Activated CD8-positive, alpha-beta memory T cell treated with anti-CD3 and anti-CD28 coated beads, Interleukin-2, amount 50 U/mL, for 1 hour (primary cell): ENCODE measurements at regions not wholly inside any gene's neighbourhood (a gene's known extent, or its start where the extent isn't known, plus 50 kb on each side); places are given as distances from the start of the nearest gene placed in this dataset.
"Not testable (repeated sequence)": the region's sequence is repeated elsewhere in the genome, so short reads cannot be mapped to it uniquely, and the experiment has no call there.

Experiments
- DNase-seq: peaks from one replicate; pipeline ENCODE4 v3.0.0-alpha.2; 2020; ENCODE audit errors: extremely low read depth

DNA sequence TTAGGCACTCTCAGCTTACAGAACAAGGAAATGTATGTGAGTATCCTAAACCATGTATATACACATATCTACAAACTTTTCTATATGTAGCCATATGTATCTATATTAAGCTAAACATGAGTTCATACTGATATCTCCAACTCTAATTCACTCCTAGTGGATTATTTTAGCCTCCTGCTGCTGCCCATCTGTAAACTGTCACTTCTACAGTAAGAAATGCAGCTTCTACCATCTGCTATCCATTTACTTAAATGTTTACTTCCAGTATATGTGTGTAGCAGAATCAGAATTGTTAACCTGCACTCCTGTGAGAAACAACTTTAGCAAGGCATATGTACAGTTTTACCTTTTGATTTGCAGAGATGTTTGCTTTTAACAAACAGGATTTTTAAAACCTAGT, 478.5 kb upstream of the CBLB start:
- no peak for DNase-seq

DNA sequence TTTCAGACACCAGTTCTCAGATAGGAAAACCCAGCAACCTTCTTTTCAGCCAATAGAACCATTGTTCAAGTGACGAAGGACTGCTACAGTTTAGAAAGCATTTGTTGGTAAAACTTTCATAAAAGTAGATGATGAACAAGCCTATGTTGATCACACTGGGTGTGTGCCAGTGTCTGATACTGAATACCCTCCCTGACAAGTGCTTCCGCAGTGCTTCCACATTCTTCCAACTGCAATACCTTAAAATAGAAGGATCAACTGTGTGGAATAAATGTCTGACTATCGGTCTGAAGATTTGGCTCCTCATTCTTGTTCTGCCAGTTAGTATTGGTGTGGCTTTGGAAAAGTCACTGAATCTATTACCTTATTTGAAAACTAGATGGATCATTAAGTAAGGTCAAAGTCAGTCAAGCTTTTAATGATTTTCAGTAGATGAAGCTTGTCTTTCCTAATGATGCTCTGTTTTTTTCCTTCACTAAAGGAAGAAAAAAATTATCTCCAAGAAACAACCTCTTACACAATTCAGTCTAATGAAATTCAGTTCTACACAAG, 479.4 kb upstream of the CBLB start:
- DNase-seq, result no peak

DNA sequence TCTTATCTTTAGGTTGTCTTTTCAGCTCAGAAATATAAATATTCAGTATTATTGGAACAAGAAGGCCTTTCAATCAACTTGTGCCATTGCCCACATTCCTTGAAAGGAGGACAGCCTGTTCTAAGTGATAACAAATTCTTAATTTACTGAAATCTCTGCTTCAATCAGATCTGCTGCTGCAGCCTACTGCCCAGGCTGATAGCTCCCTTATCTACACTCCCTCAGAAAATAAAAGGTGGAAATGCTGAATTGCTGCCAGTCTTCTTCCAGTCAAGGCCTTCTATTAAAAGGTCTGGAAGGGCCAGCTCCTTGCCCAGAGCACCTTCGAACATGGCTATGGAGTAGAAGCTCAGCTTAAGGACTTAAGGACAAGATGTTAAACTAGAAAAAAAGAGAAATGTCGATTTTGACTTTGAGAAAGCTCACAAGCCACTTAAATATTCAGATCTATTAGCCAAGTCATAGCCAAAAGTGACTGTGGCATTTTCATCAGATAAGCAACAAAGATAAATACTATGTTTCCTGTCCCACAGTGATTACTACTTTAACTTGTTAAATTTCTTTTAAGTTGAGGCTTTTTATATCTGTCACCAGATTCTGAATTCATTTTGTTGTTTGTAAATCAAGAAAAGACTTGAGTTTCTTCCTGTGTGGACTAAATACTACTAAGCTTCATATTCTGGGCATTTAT, 480.5 kb upstream of the CBLB start:
- no peak for DNase-seq

DNA sequence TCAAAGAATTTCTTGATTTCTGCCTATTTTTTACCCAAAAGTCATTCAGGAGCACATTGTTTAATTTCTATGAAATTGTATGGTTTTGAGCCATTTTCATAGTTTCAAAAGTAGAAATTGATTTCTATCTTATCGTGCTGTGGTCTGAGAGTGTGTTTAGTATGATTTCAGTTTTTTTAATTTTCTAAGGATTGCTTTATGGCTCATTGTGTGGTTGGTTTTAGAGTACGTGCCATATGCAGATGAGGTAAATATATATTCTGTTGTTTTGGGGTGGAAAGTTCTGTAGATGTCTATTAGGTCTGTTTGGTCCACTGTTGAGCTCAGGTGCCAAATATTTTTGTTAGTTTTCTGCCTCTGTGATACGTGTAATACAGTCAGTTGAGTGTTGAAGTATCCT, 487.1 kb upstream of the CBLB start:
- no peak for DNase-seq

DNA sequence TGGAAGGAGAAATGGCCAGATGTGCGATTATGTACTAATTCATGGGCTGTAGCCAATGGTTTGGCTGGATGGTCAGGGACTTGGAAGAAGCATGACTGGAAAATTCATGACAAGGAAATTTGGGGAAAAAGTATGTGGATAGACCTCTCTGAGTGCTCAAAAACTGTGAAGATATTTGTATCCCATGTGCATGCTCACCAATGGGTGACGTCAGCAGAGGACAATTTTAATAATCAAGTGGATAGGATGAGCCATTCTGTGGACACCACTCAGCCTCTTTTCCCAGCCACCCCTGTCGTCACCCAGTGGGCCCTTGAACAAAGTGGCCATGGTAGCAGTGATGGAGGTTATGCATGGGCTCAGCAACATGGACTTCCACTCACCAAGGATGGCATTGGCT, 490.9 kb upstream of the CBLB start:
- DNase-seq, result no peak

DNA sequence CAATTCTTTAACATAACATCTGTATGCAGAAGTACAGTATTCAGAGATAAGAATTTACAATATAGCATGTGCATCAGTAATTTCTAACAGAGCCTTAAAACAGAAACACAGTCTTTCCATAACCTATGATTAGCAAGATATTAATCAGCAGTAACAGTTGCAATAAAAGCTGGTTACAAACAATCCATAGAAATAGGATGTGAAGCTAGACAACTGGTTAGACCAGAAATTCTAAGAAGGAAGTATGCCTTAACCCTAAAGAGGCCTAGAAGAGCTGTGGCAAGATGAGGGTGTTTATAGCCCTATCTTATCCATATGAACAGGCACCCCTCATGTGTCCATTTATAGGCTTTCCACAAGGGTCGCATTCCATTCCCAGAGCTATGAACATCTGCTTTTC, 492.1 kb upstream of the CBLB start:
- DNase-seq, result not testable (repeated sequence)

DNA sequence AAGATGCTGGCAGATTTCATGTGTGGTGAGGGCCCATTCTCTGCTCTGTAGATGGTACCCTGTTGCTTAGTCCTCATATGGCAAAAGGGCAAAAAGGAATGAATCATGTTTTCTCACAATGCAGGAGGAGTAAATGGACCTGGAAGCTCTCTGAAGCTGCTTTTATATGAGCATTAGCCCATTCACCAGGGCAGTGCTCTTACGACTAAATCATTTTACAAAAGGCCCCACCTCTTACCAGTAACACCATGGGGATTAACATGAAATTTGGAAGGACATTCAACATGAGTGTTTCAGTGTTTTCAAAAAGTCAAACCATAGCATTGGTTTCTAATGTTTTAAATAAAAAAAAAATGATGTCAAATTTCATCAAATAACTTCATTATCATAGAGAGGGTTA, 495.7 kb upstream of the CBLB start:
- no peak for DNase-seq

DNA sequence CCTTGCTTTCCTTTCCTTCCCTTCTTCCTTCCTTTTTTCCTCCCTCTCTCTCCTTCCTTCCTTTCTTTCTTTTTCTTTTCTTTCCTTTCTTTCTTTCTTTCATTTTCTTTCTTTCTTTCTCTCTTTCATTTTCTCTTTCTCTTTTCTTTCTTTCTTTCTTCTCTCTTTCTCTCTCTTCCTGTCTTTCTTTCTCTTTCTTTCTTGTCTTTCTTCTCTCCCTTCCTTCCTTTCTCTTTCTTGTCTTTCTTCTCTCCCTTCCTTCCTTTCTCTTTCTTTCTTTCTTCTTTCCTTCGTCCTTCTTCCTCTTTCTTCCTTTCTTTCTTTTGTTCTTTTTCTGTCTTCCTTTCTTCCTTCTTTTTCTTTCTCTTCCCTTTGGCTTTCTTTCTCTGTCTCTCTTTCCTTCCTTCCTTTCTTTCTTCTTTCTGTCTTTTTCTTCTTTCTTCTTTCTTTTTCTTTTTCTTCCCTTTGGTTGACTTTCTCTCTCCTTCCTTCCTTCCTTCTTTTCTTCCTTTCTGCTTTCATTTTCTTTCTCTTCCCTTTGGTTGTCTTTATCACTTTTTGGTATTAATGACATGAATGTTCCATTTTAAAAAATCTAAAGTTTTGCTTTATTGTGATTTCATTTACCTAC, 496.4 kb upstream of the CBLB start:
- DNase-seq, result no peak

DNA sequence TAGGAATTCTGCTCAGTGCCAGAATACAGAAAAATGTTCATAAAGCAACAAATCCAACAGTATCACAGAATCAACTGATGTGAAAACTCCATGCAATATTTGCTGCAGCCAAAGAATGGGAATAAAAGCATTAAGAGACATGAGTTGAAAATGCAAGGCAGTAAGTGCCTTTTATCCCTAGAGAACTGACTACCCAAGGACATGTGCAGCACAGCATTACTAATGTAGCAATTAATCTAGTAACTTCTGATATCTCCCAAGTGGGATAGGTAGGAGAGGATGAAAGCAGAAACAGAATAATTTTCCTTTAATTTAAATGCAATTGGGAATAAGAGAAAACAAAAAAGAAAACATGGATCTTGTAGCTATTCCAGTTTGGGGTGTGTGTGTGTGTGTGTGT, 497.5 kb upstream of the CBLB start:
- no peak for DNase-seq

DNA sequence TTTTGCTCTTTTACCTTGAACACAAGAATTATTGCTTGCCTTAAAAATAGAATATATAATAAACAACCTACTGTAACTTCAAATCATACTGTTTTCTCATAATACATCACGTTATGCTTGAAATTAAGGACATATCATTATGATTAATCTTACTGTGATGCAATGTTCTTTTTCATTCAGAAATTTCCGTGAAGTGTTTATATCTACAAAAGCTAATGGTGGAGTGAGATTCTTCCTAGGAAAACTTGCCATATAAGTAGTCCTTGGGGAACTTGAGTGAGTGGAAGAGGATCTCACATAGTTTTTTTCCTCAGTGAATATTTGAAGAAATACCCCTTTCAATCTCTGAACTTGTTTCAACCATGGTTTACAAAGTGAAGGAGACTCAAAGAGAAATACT, 498.7 kb upstream of the CBLB start:
- DNase-seq, result no peak

DNA sequence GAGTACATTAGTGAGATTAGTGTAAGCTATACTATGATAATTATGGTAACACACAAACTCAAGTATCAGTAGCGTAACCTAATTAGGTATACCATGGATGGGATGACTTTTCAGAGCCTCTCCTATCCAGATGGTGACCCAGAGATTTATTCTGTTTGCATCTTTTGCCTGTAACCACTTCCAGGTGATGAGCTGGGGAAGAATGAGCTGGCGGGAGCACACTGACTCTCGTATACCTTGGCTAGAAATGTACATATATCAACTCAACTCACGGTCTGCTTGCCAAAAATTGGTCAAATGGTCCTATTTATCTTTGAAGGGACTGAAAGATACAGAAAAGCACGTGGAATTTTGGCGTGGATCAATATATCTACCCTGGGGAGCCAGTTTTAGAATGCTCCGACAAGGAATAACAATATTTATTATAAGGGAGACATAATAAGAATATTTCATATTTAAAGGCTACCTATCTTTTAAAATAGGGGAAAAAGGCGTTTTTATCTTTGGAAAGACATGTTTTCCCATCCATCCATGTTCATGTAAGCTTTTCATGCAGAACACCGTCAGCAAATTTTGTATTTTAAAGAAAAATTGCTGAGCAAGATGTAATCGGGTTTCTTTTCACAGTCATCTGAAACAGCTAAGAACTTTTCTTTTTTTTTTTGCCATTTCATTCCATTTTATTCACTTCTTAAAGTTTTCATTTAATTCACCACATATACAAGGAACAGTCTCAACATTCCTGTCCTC, 502.6 kb upstream of the CBLB start:
- DNase-seq, result no peak

DNA sequence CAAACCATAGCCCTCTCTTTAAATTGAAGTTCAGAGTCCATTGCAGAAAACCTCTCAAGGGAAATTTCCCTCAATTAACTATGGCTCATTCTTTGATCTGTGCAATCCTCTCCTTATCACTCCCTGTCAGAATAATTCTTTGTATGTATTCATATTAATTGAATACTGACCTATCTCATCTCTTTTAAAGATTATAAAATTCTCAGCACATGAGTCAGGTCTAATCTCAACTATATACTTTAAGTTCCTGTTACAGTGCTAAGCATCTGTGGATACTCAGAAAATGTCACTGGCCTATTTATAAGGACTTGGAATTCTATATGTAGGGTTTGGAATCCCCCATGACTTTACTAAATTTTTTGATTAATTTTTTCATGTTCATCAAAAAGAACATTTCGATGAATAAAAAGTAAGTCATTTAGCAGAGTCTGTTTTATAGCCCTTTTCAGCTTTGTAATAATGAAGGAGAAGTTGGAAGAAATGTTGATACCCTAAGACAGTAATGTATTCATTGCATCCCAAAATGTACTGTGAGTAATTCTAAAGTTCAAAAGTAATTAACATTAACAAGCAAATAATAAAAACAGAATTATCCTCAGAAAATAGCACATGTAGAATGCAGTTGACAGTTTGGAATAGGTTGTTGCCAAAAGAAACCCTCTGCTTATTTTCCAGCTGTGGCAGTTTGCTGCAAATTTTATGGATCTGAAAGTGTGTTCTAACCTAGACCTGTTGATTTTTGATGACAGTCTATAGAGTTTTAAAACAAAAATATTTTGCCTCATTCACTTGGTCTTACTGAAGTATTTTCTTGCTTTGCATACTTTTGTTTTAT, 503.4 kb upstream of the CBLB start:
- no peak for DNase-seq

DNA sequence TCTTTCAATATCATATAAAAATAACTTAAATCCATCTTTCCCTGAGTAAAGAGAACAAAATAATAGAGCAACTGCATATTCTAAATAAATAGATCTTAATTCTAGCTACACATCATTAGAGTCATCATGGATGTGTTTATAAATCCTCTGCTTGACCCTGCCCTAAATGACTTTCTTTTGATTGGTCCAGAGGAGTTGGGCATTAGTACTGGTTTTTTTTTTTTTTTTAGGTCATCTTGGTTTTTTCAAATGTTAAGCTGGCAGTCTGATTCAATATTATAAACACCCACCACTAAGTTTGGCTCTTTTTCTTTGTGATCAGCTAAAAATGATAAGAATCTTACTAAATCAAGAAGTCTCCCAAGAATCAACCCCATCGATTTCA, 504.0 kb upstream of the CBLB start:
- DNase-seq, result no peak

DNA sequence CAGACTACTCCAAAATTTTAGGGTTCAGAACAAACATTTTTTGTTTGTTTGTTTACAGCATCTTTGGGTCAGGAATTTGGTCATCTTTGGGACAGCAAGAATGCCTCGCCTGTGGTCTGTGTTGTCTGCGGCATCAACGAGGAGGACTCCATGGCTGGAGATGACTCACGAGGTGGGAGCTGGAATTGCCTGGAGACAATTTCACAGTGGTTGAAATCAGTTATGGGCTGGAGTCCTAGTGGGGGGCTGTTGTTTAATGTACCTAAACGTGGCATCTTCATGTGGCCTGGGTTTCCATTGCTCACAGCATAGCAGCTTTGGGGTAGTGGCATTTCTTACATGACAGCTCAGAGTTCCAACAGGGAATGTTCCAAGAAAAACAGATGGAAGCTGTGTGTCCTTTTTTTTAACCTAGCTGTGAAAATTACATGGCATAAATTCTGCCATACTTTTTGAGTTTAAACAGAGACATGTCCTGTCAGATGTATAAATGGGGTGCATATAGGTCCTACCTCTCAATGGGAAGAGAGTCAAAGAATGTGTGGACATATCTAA, 507.3 kb upstream of the CBLB start:
- DNase-seq, result no peak

DNA sequence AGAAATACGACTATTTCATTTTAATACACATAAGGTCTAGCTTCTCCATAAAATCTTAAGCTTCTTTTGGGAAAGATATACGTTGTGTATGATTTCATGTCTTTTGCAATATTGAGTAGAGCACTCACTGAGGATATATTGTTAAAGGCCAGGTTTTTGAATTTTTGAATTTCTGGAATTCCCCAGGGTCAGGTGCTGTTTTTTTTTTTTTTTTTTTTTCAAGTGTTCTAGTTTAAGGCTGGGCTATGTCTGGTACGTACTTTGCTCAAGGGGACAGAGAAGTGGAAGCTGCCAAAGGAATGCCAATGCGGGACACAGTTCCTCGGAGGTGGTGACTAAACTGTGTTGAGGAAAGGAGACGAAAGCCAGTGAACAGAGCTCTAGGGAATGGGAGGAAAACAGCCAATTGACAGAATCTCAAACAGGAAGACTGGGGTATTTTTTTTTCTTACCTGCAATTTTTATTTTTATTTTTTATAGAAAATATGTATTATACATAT, 510.5 kb upstream of the CBLB start:
- no peak for DNase-seq

DNA sequence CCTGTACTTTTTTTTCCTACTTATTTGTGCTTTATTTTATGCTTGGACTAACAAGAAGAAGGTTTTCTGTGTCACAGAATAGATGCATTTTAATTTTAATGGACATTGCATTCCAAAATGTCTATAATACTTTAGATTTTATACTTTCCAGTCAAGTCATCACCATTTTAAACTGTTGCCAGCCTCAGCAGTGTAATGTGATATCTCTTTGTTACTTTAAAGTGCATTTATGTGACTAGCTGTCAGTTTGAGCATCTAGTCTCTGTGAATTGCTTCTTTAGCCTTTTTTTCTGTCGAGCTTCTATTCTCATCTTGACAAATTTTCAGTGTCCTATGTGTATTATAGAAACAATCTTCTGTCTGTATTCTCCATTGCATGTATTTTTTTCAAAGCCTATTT, 511.4 kb upstream of the CBLB start:
- DNase-seq, result no peak

DNA sequence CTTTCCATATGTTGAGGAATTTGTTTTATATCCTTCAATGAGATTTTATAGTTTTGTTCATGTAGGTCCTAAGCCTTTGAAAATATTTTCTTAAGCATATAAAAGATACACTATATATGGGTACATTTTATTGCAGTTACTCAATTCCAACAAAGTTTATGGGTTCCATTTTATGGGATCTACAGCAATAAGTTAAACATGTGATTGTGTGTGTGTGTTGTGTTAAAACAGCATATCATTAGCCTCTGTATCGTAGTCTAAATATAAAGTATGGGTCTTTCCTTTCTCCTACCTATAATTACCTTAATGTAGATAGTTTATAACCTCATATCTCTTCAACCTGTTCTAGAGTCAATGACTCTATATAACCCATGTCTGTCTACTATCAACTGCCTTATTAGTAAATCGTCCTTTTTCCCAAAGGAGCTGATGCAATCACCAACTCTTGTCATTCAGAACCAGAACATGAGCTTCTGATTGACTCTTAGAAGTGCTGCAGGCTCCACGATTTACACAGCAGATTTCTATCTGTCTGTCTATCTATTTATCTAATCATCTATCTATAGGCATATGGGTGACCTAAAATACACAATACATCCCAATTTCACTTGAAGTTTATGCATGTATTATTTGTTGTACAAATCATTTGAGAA, 512.6 kb upstream of the CBLB start:
- DNase-seq, result no peak

DNA sequence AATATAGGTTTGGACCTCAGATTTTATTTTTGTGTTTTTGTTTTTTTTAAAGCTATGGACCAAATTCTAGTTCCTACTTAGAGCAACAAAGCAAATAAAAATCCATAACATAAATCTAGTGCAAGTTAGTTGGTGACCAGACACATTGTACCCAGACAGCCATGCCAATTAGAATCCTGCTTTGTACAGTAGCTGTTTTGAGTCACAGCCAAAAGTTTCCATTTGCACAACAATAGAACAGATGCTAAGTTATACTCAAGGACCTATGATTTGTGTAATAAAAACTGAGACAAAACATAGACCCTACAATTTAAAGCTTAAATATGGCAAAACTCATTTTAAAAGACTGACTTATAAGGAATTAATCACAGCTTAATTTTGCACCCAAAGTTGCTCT, 513.1 kb upstream of the CBLB start:
- DNase-seq, result no peak

DNA sequence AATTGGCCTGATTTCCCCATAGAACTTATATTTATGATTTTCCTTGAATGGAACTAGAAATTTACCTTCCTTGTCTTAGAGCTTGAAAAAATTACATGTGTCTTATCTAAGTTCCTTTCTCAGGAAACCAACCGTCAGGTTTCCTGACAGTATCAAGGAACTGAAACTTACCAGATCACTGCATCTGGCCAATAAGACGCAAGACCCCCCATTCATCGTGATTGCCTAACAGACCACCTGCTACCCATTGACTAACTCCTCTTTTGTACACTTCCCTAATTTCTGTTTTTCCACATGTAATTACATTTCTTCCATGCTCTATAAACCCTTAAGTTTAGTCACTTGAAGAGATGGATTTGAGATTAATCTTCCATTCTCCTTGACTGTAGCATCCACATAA, 517.2 kb upstream of the CBLB start:
- DNase-seq, result no peak

DNA sequence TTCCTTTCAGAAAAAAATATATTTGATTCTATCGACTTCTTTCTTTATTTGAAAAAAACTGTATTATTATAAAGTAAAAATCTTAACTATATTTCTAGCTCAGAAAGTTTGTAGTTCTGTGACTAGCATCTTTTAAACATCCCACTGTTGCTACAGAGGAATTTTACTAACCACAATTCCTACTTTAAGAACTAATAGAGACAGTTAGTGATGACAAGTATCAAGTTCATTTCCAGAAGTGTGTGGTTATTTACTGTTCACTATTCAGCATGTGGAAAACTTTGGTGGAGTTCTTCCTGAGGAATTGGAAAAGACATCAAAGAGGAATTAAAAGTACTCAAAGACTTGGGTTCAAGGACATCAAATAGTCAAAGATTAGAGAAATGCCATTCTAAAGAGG, 524.1 kb upstream of the CBLB start:
- DNase-seq, result no peak

DNA sequence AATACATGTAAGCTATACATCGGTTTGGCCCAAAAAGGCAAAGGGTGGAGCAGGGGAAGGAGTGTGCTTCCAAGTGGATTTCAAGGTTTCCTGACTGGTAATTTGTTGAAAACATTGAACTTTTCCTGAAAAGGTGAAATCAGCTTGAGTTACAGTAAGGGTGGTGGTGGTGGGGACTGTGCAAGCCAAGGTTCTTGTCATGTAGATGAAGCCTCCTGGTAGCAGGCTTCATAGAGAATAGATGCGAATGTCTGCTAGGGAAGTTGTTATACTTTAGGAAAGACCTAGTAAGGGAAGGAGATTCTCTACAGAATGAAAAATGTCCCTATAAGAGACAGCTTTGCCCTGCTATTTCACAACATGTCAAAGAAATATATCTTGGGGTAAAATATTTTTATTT, 528.2 kb upstream of the CBLB start:
- DNase-seq, result no peak
